GM12873 (cell line): ENCODE measurements at regions not wholly inside any gene's neighbourhood (a gene's known extent, or its start where the extent isn't known, plus 50 kb on each side); places are given as distances from the start of the nearest gene placed in this dataset.

Experiments
- TF ChIP-seq, protein P1 (sequence below): IDR thresholded peaks from 2 replicates; pipeline ENCODE4 v1.5.1; 2012; ENCODE audit warnings: low read depth, mild to moderate bottlenecking, moderate library complexity, low read length, control low read depth; ENCODE audit not compliant: insufficient read depth; ENCODE audit errors: missing control alignments

DNA sequence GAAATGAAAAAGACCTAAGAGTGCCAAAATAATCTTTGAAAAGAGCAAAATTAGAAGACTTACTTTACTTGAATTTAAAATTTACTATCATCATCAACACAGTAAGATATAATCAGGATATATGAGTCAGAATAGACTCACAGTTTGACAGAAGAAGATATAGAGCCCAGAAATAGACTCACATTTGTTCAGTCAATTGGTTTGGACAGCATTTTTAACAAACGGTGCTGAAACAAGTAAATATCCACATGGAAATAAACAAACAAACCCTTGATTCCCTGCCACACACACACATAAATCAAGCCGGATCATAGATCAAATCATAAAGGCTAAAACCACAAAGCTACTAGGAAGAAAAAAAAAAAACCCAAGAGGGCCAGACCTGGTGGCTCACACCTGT lies 291.1 kb downstream of the ADGRG6 start:
- TF ChIP-seq, protein P1, sequence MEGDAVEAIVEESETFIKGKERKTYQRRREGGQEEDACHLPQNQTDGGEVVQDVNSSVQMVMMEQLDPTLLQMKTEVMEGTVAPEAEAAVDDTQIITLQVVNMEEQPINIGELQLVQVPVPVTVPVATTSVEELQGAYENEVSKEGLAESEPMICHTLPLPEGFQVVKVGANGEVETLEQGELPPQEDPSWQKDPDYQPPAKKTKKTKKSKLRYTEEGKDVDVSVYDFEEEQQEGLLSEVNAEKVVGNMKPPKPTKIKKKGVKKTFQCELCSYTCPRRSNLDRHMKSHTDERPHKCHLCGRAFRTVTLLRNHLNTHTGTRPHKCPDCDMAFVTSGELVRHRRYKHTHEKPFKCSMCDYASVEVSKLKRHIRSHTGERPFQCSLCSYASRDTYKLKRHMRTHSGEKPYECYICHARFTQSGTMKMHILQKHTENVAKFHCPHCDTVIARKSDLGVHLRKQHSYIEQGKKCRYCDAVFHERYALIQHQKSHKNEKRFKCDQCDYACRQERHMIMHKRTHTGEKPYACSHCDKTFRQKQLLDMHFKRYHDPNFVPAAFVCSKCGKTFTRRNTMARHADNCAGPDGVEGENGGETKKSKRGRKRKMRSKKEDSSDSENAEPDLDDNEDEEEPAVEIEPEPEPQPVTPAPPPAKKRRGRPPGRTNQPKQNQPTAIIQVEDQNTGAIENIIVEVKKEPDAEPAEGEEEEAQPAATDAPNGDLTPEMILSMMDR: no peak

DNA sequence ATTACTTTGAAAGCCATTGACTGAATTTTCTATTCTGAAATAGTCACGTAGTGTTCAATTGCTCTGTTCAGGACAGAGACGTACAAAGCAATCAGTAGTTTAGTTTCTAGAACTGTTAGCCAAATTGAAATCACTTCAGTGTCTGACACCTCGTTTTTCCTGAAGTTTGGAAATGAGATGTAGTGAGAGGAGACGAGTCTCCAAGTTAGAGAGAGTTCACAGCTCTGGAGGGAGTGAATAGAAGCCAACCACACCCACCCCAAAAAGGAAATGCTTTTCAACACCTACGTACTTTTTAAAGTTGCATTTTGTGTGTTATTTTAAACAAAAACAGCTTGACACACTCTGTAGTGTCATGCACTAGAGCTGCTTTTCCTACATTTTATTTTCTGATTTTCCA lies 296.0 kb downstream of the ADGRG6 start:
- TF ChIP-seq, protein P1: no peak

DNA sequence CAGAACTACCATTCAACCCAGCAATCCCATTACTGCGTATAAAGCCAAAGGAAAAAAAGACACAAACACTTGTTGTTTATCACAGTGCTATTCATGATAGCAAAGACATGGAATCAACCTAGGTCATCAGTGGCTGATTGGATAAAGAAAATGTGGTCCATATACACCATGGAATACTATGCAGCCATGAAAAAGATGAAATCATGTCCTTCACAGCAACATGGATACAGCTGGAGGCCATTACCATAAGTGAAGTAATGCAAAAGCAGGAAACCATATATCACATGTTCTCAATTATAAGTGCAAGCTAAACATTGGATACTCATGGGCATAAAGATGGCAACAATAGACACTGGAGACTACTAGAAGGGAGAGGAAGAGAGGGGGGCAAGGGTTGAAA lies 299.6 kb downstream of the ADGRG6 start:
- TF ChIP-seq, protein P1: no peak

DNA sequence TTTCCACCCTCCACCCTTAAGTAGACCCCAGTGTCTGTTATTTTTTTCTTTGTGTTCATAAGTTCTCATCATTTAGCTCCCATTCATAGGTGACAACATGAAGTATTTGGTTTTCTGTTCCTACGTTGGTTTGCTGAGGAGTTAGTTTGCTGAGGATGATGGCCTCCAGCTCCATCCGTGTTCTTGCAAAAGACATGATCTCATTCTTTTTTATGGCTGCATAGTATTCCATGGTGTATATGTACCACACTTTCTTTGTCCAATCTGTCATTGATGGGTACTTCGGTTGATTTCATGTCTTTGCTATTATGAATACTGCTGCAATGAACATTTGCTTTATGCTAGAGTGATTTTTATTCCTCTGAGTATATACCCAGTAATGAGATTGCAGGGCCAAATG lies 301.2 kb downstream of the ADGRG6 start:
- TF ChIP-seq, protein P1: no peak

DNA sequence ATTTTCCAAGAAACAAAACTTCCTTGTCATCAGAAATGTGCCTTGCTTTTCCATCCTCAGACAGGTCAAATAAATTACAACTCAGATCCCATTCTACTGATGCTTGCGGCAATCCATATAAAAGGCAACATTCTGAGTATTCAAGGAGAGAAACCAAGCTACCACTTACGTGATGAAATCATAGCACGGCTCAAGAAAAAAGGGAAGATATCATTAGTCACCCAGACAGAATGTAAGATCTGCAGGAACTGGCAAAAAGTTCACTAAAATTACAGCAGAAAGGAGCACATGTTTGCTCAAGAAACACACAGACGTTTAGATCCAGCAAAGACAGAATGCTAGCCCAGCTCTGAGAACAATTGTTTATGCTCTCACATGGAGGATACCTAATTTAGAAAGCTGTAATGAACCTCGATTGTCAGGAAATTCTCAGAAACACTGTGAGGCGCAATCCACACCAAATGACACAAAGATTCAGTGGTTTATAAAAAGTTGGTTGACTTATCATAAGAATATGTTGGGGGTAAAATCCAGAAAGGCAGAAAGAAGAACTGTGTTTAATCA lies 304.2 kb downstream of the ADGRG6 start:
- TF ChIP-seq, protein P1: no peak

DNA sequence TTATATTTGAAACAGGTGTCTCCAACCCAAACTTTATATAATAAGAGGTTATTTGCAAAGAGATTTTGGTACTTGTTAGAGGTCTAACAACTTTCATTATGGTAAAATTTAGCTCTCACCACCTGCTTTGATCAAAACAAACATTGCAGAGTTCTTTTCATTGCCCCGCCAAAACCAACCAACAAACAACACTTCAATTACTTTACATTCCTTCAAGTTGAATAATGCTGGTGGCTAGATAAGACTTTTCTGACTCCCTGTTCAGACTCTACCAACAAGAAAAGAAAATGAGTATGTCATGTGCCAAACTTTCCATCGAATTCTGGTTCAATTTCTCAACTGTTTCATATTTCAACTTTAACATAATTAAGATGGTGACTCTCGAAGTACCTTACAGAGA lies 311.1 kb downstream of the ADGRG6 start:
- TF ChIP-seq, protein P1: no peak

DNA sequence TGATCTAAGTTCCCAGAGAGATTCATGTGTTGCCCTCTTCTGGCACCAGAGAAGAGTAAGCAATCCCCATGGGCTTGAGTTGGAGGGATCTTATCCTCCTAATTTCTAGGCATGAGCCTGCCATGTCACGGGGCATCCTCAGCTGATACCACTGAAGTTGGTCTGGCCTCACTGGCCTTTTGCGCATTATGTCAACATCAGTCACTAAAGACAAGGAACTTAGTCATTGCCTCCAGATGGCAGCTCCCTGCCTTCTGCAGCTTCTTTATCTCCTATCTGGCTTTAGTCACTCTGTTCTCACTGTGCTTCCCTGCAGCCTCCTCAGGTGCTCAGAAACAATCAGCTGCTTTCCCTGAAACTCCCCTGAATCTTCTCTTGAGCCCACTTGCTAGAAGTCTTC lies 312.2 kb downstream of the ADGRG6 start:
- TF ChIP-seq, protein P1: no peak

DNA sequence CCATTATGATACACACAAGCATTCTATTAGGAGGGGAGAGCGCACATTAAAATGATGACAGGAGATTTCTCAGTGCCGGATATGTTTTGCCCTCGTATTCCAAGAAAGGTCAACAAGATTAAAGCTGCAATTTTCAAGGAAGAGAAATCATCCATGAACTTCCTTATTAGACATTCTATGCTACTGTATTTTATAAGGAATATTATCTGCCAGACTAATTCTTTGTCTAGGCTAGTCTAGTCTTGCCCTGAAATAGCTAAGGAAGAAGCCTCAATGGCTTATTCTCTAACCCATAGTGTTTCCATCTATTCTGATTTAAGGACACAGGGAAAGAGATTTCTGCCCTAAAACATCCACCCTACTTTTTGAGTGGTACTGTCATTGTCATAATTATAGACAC lies 315.4 kb downstream of the ADGRG6 start:
- TF ChIP-seq, protein P1: no peak
